Pancreas (tissue), 10 donors: ENCODE measurements at regions not wholly inside any gene's neighbourhood (a gene's known extent, or its start where the extent isn't known, plus 50 kb on each side); places are given as distances from the start of the nearest gene placed in this dataset.

Source experiments
- ATAC-seq, 4 donors: fragments of 200-7000 bp; cut with Tn5 transposase; one replicate each; pipeline versions ENCODE4 v1.8.0 to v1.9.1; 2020; ENCODE audit warnings: mild to moderate bottlenecking in 4 of 4, moderate library complexity in 4 of 4
- DNase-seq, 6 donors: peaks; one replicate each; pipeline ENCODE4 v3.0.0-alpha.2; 2020
- FAIRE-seq: peaks from 2 replicates; lab custom pipeline; 2012; peaks lifted over from hg19 to GRCh38; lab: Jason Lieb, UNC
- H3K27ac ChIP-seq, 4 donors: fragments of 200-600 bp; sonication (generic); 1 replicate in 3 of 4; 2 replicates in 1 of 4; pipeline versions ENCODE4 v1.5.0 to v1.8.0; 2020
- H3K27me3 ChIP-seq, 4 donors: fragments of 200-600 bp; one replicate each; pipeline ENCODE4 v1.8.0; 2021
- H3K36me3 ChIP-seq, 3 donors: fragments of 200-600 bp; sonication (generic) in 1 of 3; one replicate each; pipeline versions ENCODE4 v1.5.0 to v1.8.0; 2020 to 2021
- H3K4me1 ChIP-seq, 3 donors: fragments of 200-600 bp; one replicate each; pipeline ENCODE4 v1.8.0; 2021
- H3K4me3 ChIP-seq, 4 donors: fragments of 200-600 bp; sonication (generic) in 2 of 4; one replicate each; pipeline versions ENCODE4 v1.5.0 to v1.8.0; 2020 to 2021
- H3K9me3 ChIP-seq, 4 donors: fragments of 200-600 bp; one replicate each; pipeline ENCODE4 v1.8.0; 2021
- CTCF ChIP-seq, 4 donors: fragments of 200-600 bp; sonication (generic) in 3 of 4; IDR thresholded peaks; one replicate each; pipeline versions ENCODE4 v1.5.0 to v1.8.0; 2021; ENCODE audit warnings: antibody characterized with exemption in 4 of 4
- WGBS, 2 donors: extraction: QIAGEN DNeasy Blood & Tissue Kit; methylation state at CpG; one replicate each; pipeline ENCODE4 v1.1.7; 2013; 5-methylcytosine and 5-hydroxymethylcytosine counted together
- intact Hi-C, 3 donors: fragments of 100-400 bp; cut with DNase I; formaldehyde crosslinking; loops; one replicate each; pipeline versions ENCODE4 v1.11.1 to v1.14.2; 2022
- donor health status: healthy with polysubstance abuse.
- donor health status: DM: no; HTN: no; CAD: no; lungs with moderate emphysema.
- donor health status: DM: no; HTN: no; CAD: no.
- donor health status: control.
- donor health status: control.
- donor health status: Bipolar disorder and iron deficiency.
- donor health status: DM: yes; HTN: yes; CAD: no.
- donor health status: DM: no; HTN: no; CAD: no.
- donor health status: DM: no; HTN: no; CAD: no.
- donor health status: DM: yes; HTN: yes; CAD: no.

DNA sequence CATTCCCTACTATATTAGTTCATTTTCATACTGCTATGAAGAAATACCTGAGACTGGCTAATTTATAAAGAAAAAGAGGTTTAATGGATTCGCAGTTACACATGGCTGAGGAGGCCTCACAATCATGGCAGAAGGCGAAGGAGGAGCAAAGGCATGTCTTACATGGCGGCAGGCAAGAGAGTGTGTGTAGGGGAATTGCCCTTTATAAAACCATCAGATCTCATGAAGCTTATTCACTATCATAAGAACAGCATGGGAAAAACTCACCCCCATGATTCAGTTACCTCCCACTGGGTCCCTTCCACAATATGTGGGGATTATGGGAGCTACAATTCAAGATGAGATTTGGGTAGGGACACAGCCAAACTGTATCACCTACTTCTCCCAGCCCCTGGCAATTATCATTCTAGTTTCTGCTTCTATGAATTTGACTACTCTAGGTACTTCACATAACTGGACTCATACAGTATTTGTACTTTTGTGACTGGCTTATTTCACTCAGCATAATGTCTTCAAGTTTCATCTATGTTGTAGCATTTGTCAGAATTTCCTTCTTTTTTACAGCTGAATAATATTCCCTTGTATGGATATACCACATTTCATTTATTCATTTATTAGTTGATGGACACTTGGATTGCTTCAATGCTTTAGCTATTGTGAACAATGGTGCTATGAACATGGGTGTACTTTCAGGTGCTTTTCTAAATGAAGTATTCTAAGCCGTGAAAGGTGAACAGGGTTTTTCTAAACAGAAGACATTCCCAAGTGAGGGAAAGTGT is 219.5 kb upstream of the NUDT4 start:
- ATAC-seq (no peak), DNase-seq (no peak), FAIRE-seq (no peak)
- Histone ChIP-seq H3K27me3 (no peaks in the 10 kb centered on the region), H3K36me3 (no peaks in the 10 kb centered on the region), H3K9me3 (no peaks in the 10 kb centered on the region), H3K4me1 (no peaks in the 10 kb centered on the region), H3K27ac (no peak overlapping the region), H3K4me3 (no peak overlapping the region)
- intact Hi-C loops, result no loop called here
- WGBS, 2 donors, result 95 to 97% methylated on average over 4 of the region's 4 CpGs
- no peak for TF ChIP-seq CTCF (IDR thresholded peaks at IDR 0.05)

DNA sequence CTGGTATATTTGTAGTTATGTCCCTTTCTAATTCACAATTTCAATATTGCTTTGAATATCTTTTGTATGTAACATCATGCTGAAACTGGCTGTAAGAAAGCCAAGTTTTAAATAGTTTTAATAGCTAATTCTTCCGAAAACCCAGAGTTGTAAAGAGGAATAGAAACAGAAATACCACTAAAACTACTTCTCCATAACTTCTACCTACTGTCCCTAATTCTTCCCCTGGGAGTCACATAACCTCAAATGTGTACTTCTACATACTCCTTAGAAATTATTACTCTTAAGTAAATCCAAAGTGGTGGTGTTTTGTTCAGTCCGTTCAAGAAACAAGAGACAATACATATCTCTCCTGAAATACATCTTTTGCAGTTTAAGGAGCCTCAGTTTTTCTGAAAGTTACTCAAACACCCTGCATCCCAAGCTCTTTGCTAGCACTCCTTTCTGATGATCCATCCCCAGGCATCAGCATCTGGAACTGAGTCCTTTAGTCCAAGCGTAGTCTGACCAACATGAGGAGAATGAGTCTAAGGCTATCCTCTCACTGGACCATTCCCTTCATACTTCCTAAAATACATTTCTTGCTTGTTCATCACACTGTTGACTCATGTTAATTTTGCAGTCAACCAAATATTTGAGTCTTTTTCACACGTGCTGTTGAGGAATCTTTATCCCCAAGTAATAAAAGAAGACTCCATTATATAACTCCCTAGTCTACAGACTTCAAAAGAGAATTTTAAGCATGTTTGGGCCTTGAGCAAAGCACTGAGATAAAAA is 214.3 kb upstream of the NUDT4 start:
- WGBS, 2 donors, result 70 to 80% methylated on average over 4 of the region's 4 CpGs
- Histone ChIP-seq H3K36me3 (no peaks in the 10 kb centered on the region), H3K4me1 (no peaks in the 10 kb centered on the region), H3K27me3 (peaks cover 0 to 4% (median 0%) of the 10 kb centered on the region in 4 donors), H3K9me3 (no peaks in the 10 kb centered on the region), H3K27ac (no peak overlapping the region), H3K4me3 (no peak overlapping the region)
- no peak for FAIRE-seq
- no peak for ATAC-seq
- intact Hi-C loops, result no loop called here
- no peak for TF ChIP-seq CTCF (IDR thresholded peaks at IDR 0.05)
- DNase-seq, result no peak

DNA sequence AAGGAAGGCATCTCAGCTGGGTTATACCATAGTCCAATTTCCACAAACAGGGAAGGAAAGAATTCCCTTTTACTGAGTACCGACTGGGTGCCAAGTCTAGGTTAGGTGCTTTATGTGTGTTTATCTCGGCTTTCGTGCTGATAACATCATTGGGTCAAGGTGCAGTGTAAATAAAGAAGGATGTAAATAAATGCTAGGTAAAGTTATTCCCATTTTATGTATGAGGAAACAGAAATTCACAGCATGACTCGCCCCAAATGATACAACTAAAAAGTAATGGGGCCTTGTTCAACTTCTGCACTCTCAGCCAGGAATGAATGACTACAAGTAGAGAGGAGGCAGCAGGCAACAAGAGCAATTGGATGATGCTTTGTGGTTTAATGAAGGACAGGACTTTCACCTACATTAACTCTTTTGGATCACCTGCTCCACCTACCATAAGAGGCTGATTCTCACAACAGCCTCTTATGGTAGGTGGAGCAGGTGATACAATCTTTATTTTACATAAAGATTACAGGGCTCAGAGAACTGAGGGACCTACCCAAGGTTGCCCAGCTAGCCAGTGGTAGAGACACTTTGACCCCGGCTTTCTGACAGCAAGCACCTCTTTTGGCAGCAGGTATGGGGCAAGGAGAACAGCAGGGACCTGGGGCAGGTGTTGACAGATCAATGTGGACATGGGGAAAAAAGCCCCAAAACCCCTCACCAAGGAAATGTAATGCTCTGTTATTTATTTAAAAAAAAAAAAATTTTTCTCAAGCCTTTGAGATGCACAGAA is 213.4 kb upstream of the NUDT4 start:
- DNase-seq, result no peak
- no peak overlapping the region for H3K27ac ChIP-seq
- H3K4me1 ChIP-seq, result no peaks in the 10 kb centered on the region
- no peaks in the 10 kb centered on the region for H3K36me3 ChIP-seq
- no peaks in the 10 kb centered on the region for H3K9me3 ChIP-seq
- intact Hi-C loops, result no loop called here
- no peak for TF ChIP-seq CTCF (IDR thresholded peaks at IDR 0.05)
- H3K27me3 ChIP-seq, result peaks cover 0 to 4% (median 0%) of the 10 kb centered on the region in 4 donors
- 48 to 49% methylated on average over 5 of the region's 5 CpGs for WGBS, 2 donors
- ATAC-seq, result no peak
- no peak for FAIRE-seq
- H3K4me3 ChIP-seq, result no peak overlapping the region

DNA sequence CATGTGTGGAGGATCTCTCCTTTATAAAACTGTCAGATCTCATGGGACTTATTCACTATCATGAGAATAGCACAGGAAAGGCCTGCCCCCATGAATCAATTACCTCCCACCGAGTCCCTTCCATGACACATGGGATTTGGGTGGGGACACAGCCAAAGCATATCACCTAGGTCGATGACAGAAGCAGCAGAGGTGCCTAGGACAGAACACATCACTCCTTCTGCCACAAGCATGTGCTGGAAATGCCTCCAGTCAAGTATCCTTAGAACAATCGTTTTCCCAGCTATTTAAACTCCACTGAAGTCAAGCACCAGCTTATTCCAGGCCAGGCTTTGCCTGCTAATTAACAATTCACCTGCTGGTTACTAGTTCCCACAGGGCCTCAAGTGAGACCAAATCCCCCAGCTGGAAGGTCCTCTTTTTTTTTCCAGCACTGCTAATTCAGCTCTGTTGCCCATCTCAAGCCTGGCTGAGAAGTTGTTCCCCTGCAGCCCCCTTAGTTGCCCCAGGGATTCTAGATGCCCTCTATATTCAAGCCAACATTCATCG is 212.3 kb upstream of the NUDT4 start:
- Histone ChIP-seq H3K4me1 (no peaks in the 10 kb centered on the region), H3K27me3 (peaks cover 0 to 4% (median 0%) of the 10 kb centered on the region in 4 donors), H3K4me3 (no peak overlapping the region), H3K9me3 (no peaks in the 10 kb centered on the region), H3K27ac (no peak overlapping the region), H3K36me3 (no peaks in the 10 kb centered on the region)
- intact Hi-C loops, result no loop called here
- 69 to 78% methylated on average over 4 of the region's 4 CpGs for WGBS, 2 donors
- no peak for DNase-seq
- no peak for ATAC-seq
- no peak for FAIRE-seq
- no peak for TF ChIP-seq CTCF (IDR thresholded peaks at IDR 0.05)
